Prostate gland (tissue), 2 donors: ENCODE measurements at regions not wholly inside any gene's neighbourhood (a gene's known extent, or its start where the extent isn't known, plus 50 kb on each side); places are given as distances from the start of the nearest gene placed in this dataset.

Experiments
- POLR2A ChIP-seq: fragments of 450-650 bp; IDR thresholded peaks from one replicate; pipeline ENCODE4 v1.6.1; 2016; ENCODE audit warnings: antibody characterized with exemption, mild to moderate bottlenecking
- POLR2AphosphoS5 ChIP-seq: sonication (generic); formaldehyde crosslinking; IDR thresholded peaks from one replicate; pipeline ENCODE4 v1.6.1; 2017; ENCODE audit warnings: antibody characterized with exemption
- TF ChIP-seq, protein P1 (sequence below), 4 experiments: fragments of 200-600 bp in 2 of 4; fragments of 450-650 bp in 2 of 4; sonication (generic) in 2 of 4; IDR thresholded peaks; 1 replicate in 3 of 4; 2 replicates in 1 of 4; pipeline ENCODE4 v1.5.1; 2016 to 2019; ENCODE audit warnings: antibody characterized with exemption in 4 of 4, mild to moderate bottlenecking in 2 of 4, moderate library complexity in 2 of 4

DNA sequence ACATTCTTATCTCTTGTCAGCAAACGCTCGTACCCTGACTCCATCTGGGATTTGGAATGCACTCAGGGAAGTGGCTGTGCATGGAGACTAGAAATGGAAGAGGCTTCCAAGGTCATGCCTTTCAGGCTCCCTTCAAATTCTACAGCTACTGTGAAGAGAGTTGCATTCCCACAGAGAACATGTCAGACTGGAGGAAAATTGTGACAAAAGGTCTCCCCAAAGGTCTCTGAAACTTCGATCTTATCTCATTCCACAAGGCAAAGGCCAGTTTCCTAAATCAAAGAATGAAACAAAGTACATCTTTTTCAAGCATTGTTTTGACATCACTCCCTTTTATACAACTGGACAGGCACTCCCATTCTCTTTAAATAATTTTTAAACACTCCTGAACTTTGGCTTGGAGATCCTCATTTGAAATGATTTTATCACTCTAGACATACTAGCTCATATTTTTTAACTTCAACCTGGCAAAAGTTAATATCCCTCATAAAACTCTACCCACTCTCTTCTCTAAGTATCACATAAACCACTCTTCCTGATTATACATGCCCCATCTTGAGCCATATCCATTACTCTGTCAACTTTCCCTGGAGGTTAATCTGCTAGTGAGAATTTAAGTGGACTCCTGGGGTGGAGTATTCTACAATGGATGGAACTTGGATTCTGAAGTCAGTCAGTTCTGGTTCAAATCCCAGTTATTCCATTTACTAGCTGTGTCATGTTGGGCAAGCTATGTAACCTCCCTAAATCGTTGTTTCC lies 218.1 kb upstream of the HMGA2 start:
- TF ChIP-seq POLR2AphosphoS5 (no peak), POLR2A (no peak)
- TF ChIP-seq, protein P1, sequence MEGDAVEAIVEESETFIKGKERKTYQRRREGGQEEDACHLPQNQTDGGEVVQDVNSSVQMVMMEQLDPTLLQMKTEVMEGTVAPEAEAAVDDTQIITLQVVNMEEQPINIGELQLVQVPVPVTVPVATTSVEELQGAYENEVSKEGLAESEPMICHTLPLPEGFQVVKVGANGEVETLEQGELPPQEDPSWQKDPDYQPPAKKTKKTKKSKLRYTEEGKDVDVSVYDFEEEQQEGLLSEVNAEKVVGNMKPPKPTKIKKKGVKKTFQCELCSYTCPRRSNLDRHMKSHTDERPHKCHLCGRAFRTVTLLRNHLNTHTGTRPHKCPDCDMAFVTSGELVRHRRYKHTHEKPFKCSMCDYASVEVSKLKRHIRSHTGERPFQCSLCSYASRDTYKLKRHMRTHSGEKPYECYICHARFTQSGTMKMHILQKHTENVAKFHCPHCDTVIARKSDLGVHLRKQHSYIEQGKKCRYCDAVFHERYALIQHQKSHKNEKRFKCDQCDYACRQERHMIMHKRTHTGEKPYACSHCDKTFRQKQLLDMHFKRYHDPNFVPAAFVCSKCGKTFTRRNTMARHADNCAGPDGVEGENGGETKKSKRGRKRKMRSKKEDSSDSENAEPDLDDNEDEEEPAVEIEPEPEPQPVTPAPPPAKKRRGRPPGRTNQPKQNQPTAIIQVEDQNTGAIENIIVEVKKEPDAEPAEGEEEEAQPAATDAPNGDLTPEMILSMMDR (IDR thresholded peaks at IDR 0.05): no peak
